Stomach (tissue), 4 donors: ENCODE measurements at regions not wholly inside any gene's neighbourhood (a gene's known extent, or its start where the extent isn't known, plus 50 kb on each side); places are given as distances from the start of the nearest gene placed in this dataset.

Experiments
- CTCF ChIP-seq, 7 experiments: fragments of 450-650 bp in 4 of 7; fragments of 200-600 bp in 3 of 7; sonication (generic) in 3 of 7; IDR thresholded peaks; one replicate each; pipeline ENCODE4 v1.5.1; 2016 to 2019; ENCODE audit warnings: antibody characterized with exemption in 7 of 7, control low read depth in 2 of 7, mild to moderate bottlenecking in 1 of 7
- POLR2AphosphoS5 ChIP-seq, 3 donors: sonication (generic); formaldehyde crosslinking; IDR thresholded peaks; one replicate each; pipeline ENCODE4 v1.6.1; 2016; ENCODE audit warnings: antibody characterized with exemption in 3 of 3

GRCh38 chr11:112611771-112612170 is 349.4 kb upstream of the NCAM1 start:
- TF ChIP-seq POLR2AphosphoS5 (IDR thresholded peaks at IDR 0.05) (no peak), CTCF (IDR thresholded peaks at IDR 0.05) (no peak)
